ENCODE measurements at regions not wholly inside any gene's neighbourhood (a gene's known extent, or its start where the extent isn't known, plus 50 kb on each side); places are given as distances from the start of the nearest gene placed in this dataset.

GRCh38 chr17:77019893-77020379 is 120.8 kb upstream of the SEC14L1 start:
- Mint-ChIP-seq H3K9me3 (peaks cover 0 to 7% (median 2%) of the 10 kb centered on the region in 7 donors), H3K27me3 (ENCODE audit: low read depth in 3 of 3) (peaks cover 3 to 7% (median 3%) of the 10 kb centered on the region in 3 donors), H3K36me3 (no peaks in the 10 kb centered on the region), H3K4me1 (no peaks in the 10 kb centered on the region), H3K4me3 (no peak overlapping the region), H3K27ac (no peak overlapping the region)
- no peak overlapping the region for H3K27ac ChIP-seq (ENCODE audit: low read depth in 1 of 2, low read length in 2 of 2)
- intact Hi-C loops (cut with micrococcal nuclease) = no loop called here
- H2AFZ ChIP-seq (ENCODE audit: insufficient read depth, low read depth, low read length, poor library complexity, severe bottlenecking) = no peak overlapping the region
- H3K79me2 ChIP-seq (ENCODE audit: insufficient read depth, low read length) = no peaks in the 10 kb centered on the region
- no peaks in the 10 kb centered on the region for H4K20me1 ChIP-seq (ENCODE audit: insufficient read depth, low read length)
- no peaks in the 10 kb centered on the region for H3K9me3 ChIP-seq (replicated peaks in 1 of 2; ENCODE audit: control insufficient read depth in 1 of 2, insufficient read depth in 1 of 2, low read length in 2 of 2)
- no peak overlapping the region for H3K4me3 ChIP-seq (replicated peaks in 1 of 3; ENCODE audit: low read depth in 2 of 3, low read length in 3 of 3)
- no peak overlapping the region for H3K4me2 ChIP-seq (replicated peaks; ENCODE audit: extremely low read depth, low read length, poor library complexity, severe bottlenecking)
- H3K9ac ChIP-seq (ENCODE audit: insufficient read depth, low read length, poor library complexity, severe bottlenecking) = no peak overlapping the region
- H3K4me1 ChIP-seq (ENCODE audit: control insufficient read depth in 1 of 2, insufficient read depth in 2 of 2, low read length in 2 of 2) = no peaks in the 10 kb centered on the region
- no peaks in the 10 kb centered on the region for H3K27me3 ChIP-seq (ENCODE audit: control insufficient read depth in 2 of 2, insufficient read depth in 2 of 2, low read length in 2 of 2)
- WGBS (ENCODE audit: insufficient coverage) = 92% methylated on average over 8 of the region's 12 CpGs
- TF ChIP-seq, protein P1, sequence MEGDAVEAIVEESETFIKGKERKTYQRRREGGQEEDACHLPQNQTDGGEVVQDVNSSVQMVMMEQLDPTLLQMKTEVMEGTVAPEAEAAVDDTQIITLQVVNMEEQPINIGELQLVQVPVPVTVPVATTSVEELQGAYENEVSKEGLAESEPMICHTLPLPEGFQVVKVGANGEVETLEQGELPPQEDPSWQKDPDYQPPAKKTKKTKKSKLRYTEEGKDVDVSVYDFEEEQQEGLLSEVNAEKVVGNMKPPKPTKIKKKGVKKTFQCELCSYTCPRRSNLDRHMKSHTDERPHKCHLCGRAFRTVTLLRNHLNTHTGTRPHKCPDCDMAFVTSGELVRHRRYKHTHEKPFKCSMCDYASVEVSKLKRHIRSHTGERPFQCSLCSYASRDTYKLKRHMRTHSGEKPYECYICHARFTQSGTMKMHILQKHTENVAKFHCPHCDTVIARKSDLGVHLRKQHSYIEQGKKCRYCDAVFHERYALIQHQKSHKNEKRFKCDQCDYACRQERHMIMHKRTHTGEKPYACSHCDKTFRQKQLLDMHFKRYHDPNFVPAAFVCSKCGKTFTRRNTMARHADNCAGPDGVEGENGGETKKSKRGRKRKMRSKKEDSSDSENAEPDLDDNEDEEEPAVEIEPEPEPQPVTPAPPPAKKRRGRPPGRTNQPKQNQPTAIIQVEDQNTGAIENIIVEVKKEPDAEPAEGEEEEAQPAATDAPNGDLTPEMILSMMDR (IDR thresholded peaks at IDR 0.05) = no peak
- H3K36me3 ChIP-seq (replicated peaks in 1 of 2; ENCODE audit: control insufficient read depth in 1 of 2, insufficient read depth in 2 of 2, low read length in 2 of 2) = no peaks in the 10 kb centered on the region
- DNase-seq = no peak

DNA sequence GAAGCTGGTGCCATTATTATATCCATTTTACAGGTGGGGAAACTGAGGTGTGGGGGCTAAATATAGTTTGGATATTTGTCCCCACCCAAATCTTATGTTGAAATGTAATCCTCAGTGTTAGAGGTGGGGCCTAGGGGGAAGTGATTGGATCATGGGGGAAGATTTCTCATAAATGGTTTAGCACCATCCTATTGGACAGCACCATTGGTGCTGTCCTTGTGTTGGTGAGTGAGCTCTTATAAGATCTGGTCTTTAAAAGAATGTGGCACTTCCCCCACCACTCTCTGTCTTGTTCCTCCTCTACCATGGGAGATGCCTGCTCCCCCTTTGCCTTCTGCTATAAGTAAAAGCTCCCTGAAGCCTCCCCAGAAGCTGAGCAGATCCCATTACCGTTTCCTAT is 119.8 kb upstream of the SEC14L1 start:
- no peak overlapping the region for H3K4me3 Mint-ChIP-seq
- TF ChIP-seq, protein P1 (IDR thresholded peaks at IDR 0.05) = no peak
- Histone ChIP-seq H3K79me2 (ENCODE audit: insufficient read depth, low read length) (no peaks in the 10 kb centered on the region), H3K4me3 (replicated peaks in 1 of 3; ENCODE audit: low read depth in 2 of 3, low read length in 3 of 3) (no peak overlapping the region), H3K27ac (ENCODE audit: low read depth in 1 of 2, low read length in 2 of 2) (no peak overlapping the region), H4K20me1 (ENCODE audit: insufficient read depth, low read length) (no peaks in the 10 kb centered on the region), H3K36me3 (replicated peaks in 1 of 2; ENCODE audit: control insufficient read depth in 1 of 2, insufficient read depth in 2 of 2, low read length in 2 of 2) (no peaks in the 10 kb centered on the region), H3K9me3 (replicated peaks in 1 of 2; ENCODE audit: control insufficient read depth in 1 of 2, insufficient read depth in 1 of 2, low read length in 2 of 2) (peaks cover 3% of the 10 kb centered on the region in 2 donors), H3K27me3 (ENCODE audit: control insufficient read depth in 2 of 2, insufficient read depth in 2 of 2, low read length in 2 of 2) (no peaks in the 10 kb centered on the region), H3K4me1 (ENCODE audit: control insufficient read depth in 1 of 2, insufficient read depth in 2 of 2, low read length in 2 of 2) (no peaks in the 10 kb centered on the region), H3K9ac (ENCODE audit: insufficient read depth, low read length, poor library complexity, severe bottlenecking) (no peak overlapping the region), H2AFZ (ENCODE audit: insufficient read depth, low read depth, low read length, poor library complexity, severe bottlenecking) (no peak overlapping the region), H3K4me2 (replicated peaks; ENCODE audit: extremely low read depth, low read length, poor library complexity, severe bottlenecking) (no peak overlapping the region)
- H3K4me1 Mint-ChIP-seq = no peaks in the 10 kb centered on the region
- no peak for DNase-seq
- peaks cover 0 to 7% (median 2%) of the 10 kb centered on the region in 7 donors for H3K9me3 Mint-ChIP-seq
- no CpG with 5 or more reads among the region's 1 CpG for WGBS (ENCODE audit: insufficient coverage)
- H3K27ac Mint-ChIP-seq = no peak overlapping the region
- H3K27me3 Mint-ChIP-seq (ENCODE audit: low read depth in 3 of 3) = peaks cover 2 to 7% (median 3%) of the 10 kb centered on the region in 3 donors
- H3K36me3 Mint-ChIP-seq = no peaks in the 10 kb centered on the region
- intact Hi-C loops (cut with micrococcal nuclease) = no loop called here

Data from CD14-positive monocyte (primary cell).